HepG2 (cell line): ENCODE measurements at regions not wholly inside any gene's neighbourhood (a gene's known extent, or its start where the extent isn't known, plus 50 kb on each side); places are given as distances from the start of the nearest gene placed in this dataset.

Source experiments
- DNMT1 ChIP-seq: sonication (generic); formaldehyde crosslinking; IDR thresholded peaks from 2 replicates; pipeline ENCODE4 v1.5.1; 2020; ENCODE audit warnings: mild to moderate bottlenecking, missing genetic modification reagents
- HNRNPLL ChIP-seq: fragments of 200-400 bp; formaldehyde crosslinking; IDR thresholded peaks from 2 replicates; pipeline ENCODE4 v1.6.1; 2017; ENCODE audit warnings: mild to moderate bottlenecking, low read depth, low read length; ENCODE audit not compliant: poor library complexity, severe bottlenecking
- MYC ChIP-seq: sonication (generic); formaldehyde crosslinking; IDR thresholded peaks from 2 replicates; pipeline ENCODE4 v1.9.0; 2021; ENCODE audit warnings: missing genetic modification reagents, borderline replicate concordance
- POLR2AphosphoS5 ChIP-seq: IDR thresholded peaks from 2 replicates; pipeline ENCODE4 v1.6.1; 2012; ENCODE audit warnings: low read depth, low read length
- RAD21 ChIP-seq: fragments of 450-650 bp; formaldehyde crosslinking; IDR thresholded peaks from 2 replicates; pipeline ENCODE4 v1.5.0; 2020; ENCODE audit warnings: mild to moderate bottlenecking
- REXO4 ChIP-seq: sonication (generic); formaldehyde crosslinking; IDR thresholded peaks from 2 replicates; pipeline ENCODE4 v1.8.0; 2022; ENCODE audit warnings: missing genetic modification reagents, mild to moderate bottlenecking, borderline replicate concordance
- SNRNP70 ChIP-seq: fragments of 200-400 bp; formaldehyde crosslinking; IDR thresholded peaks from 2 replicates; pipeline ENCODE4 v1.6.1; 2017; ENCODE audit warnings: mild to moderate bottlenecking, low read depth, low read length, moderate library complexity
- SOX5 ChIP-seq: IDR thresholded peaks from 2 replicates; pipeline ENCODE4 v1.6.1; 2016; ENCODE audit warnings: borderline replicate concordance
- SOX6 ChIP-seq, 2 experiments: fragments of 450-650 bp in 1 of 2; sonication (generic) in 1 of 2; formaldehyde crosslinking in 1 of 2; IDR thresholded peaks; 2 replicates each; pipeline versions ENCODE4 v1.4.0 to v1.6.1; 2017 to 2020; ENCODE audit warnings: antibody characterized with exemption in 1 of 2, mild to moderate bottlenecking in 1 of 2, missing genetic modification reagents in 1 of 2
- THAP11 ChIP-seq: IDR thresholded peaks from 2 replicates; pipeline ENCODE4 v1.6.1; 2016; ENCODE audit warnings: missing biosample characterization, missing genetic modification reagents
- WIZ ChIP-seq: sonication (generic); formaldehyde crosslinking; IDR thresholded peaks from 2 replicates; pipeline ENCODE4 v1.5.1; 2020; ENCODE audit warnings: mild to moderate bottlenecking, missing genetic modification reagents
- ZEB1 ChIP-seq: IDR thresholded peaks from 2 replicates; pipeline ENCODE4 v1.6.1; 2012; ENCODE audit warnings: mild to moderate bottlenecking, low read depth, inconsistent platforms; ENCODE audit not compliant: insufficient replicate concordance
- ZMYM3 ChIP-seq: sonication (generic); formaldehyde crosslinking; IDR thresholded peaks from 2 replicates; pipeline ENCODE4 v1.5.1; 2020; ENCODE audit warnings: mild to moderate bottlenecking, missing genetic modification reagents
- ZNF431 ChIP-seq: sonication (generic); formaldehyde crosslinking; IDR thresholded peaks from 2 replicates; pipeline ENCODE4 v1.9.0; 2022; ENCODE audit warnings: missing genetic modification reagents, low read depth, mild to moderate bottlenecking, borderline replicate concordance
- ZNF773 ChIP-seq: sonication (generic); formaldehyde crosslinking; IDR thresholded peaks from 2 replicates; pipeline ENCODE4 v1.4.0; 2020; ENCODE audit warnings: missing genetic modification reagents, borderline replicate concordance
- ZNF816 ChIP-seq: sonication (generic); formaldehyde crosslinking; IDR thresholded peaks from 2 replicates; pipeline ENCODE4 v1.8.0; 2022; ENCODE audit warnings: missing genetic modification reagents, mild to moderate bottlenecking, borderline replicate concordance
- ZSCAN20 ChIP-seq: sonication (generic); formaldehyde crosslinking; IDR thresholded peaks from 2 replicates; pipeline ENCODE4 v1.4.0; 2020; ENCODE audit warnings: missing genetic modification reagents, mild to moderate bottlenecking, borderline replicate concordance
- TF ChIP-seq, protein P1 (sequence below): sonication (generic); formaldehyde crosslinking; IDR thresholded peaks from 2 replicates; pipeline ENCODE4 v1.4.0; 2020; ENCODE audit warnings: missing genetic modification reagents, borderline replicate concordance
- TF ChIP-seq, protein P2 (sequence below): sonication (generic); formaldehyde crosslinking; IDR thresholded peaks from 2 replicates; pipeline ENCODE4 v1.8.1; 2022; ENCODE audit warnings: mild to moderate bottlenecking, missing genetic modification reagents
- TF ChIP-seq, protein P3 (sequence below): sonication (generic); formaldehyde crosslinking; IDR thresholded peaks from 2 replicates; pipeline ENCODE4 v1.5.0; 2020; ENCODE audit warnings: mild to moderate bottlenecking, missing genetic modification reagents, borderline replicate concordance

DNA sequence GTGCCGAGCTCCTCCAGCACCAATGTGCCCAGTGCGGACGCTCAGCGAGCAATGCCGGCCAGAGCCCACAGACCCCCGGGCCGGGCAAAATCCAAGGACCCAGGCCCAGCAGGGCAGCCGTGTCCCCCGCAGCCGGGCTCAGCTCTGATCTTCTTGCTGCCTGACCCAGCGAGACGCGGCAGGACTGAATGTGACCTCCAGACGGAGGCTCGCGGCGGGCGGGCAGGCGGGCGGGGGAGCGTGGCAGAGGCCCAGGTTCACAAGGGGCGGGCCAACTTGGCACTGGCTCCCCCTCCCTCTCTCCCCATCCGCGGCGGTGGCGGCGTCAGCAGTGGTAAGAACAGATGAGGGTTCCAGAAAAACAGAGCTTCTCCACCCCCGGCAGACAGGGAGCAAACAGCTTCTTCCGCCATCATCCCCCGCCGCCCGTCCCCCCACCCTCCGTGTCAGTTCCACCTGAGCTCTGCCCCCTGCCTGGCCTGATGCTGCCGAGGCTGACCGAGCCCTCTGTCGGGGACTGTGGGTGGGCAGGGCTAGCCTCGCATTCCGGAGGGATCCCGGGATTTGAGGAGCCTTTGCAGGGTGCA, 94.3 kb downstream of the RFLNA start (continued):
- TF ChIP-seq, protein P1, sequence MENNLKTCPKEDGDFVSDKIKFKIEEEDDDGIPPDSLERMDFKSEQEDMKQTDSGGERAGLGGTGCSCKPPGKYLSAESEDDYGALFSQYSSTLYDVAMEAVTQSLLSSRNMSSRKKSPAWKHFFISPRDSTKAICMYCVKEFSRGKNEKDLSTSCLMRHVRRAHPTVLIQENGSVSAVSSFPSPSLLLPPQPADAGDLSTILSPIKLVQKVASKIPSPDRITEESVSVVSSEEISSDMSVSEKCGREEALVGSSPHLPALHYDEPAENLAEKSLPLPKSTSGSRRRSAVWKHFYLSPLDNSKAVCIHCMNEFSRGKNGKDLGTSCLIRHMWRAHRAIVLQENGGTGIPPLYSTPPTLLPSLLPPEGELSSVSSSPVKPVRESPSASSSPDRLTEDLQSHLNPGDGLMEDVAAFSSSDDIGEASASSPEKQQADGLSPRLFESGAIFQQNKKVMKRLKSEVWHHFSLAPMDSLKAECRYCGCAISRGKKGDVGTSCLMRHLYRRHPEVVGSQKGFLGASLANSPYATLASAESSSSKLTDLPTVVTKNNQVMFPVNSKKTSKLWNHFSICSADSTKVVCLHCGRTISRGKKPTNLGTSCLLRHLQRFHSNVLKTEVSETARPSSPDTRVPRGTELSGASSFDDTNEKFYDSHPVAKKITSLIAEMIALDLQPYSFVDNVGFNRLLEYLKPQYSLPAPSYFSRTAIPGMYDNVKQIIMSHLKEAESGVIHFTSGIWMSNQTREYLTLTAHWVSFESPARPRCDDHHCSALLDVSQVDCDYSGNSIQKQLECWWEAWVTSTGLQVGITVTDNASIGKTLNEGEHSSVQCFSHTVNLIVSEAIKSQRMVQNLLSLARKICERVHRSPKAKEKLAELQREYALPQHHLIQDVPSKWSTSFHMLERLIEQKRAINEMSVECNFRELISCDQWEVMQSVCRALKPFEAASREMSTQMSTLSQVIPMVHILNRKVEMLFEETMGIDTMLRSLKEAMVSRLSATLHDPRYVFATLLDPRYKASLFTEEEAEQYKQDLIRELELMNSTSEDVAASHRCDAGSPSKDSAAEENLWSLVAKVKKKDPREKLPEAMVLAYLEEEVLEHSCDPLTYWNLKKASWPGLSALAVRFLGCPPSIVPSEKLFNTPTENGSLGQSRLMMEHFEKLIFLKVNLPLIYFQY (CRISPR knock-in tag), result peak; percentile 79
- TF ChIP-seq DNMT1 (CRISPR knock-in tag), result 0 out of 2 replicates have a peak, but pooled peaks have one; percentile 36
- TF ChIP-seq, protein P2, sequence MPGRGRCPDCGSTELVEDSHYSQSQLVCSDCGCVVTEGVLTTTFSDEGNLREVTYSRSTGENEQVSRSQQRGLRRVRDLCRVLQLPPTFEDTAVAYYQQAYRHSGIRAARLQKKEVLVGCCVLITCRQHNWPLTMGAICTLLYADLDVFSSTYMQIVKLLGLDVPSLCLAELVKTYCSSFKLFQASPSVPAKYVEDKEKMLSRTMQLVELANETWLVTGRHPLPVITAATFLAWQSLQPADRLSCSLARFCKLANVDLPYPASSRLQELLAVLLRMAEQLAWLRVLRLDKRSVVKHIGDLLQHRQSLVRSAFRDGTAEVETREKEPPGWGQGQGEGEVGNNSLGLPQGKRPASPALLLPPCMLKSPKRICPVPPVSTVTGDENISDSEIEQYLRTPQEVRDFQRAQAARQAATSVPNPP (CRISPR knock-in tag), result no peak
- TF ChIP-seq, protein P3, sequence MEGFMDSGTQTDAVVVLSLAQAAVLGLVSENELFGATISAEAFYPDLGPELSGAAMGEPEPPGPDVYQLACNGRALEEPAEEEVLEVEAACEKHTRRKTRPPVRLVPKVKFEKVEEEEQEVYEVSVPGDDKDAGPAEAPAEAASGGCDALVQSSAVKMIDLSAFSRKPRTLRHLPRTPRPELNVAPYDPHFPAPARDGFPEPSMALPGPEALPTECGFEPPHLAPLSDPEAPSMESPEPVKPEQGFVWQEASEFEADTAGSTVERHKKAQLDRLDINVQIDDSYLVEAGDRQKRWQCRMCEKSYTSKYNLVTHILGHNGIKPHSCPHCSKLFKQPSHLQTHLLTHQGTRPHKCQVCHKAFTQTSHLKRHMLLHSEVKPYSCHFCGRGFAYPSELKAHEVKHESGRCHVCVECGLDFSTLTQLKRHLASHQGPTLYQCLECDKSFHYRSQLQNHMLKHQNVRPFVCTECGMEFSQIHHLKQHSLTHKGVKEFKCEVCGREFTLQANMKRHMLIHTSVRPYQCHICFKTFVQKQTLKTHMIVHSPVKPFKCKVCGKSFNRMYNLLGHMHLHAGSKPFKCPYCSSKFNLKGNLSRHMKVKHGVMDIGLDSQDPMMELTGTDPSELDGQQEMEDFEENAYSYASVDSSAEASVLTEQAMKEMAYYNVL (CRISPR knock-in tag), result peak; percentile 72
- no peak for TF ChIP-seq ZNF816 (CRISPR knock-in tag)
- TF ChIP-seq THAP11, result no peak
- no peak for TF ChIP-seq ZNF773
- TF ChIP-seq MYC (CRISPR knock-in tag), result peak; percentile 78; the same call in 1 of the 2 replicates
- no peak for TF ChIP-seq ZNF431 (CRISPR knock-in tag)
- TF ChIP-seq SNRNP70, result no peak
- TF ChIP-seq ZEB1, result no peak
- 0 out of 2 replicates have a peak, but pooled peaks have one; percentile 41 for TF ChIP-seq ZSCAN20
- TF ChIP-seq HNRNPLL, result peak; percentile 23
- TF ChIP-seq SOX5, result 0 out of 2 replicates have a peak, but pooled peaks have one; percentile 6
- TF ChIP-seq WIZ (CRISPR knock-in tag), result no peak
- peak; percentile 16 for TF ChIP-seq POLR2AphosphoS5
- peak; percentile 77; the same call in 1 of the 2 replicates for TF ChIP-seq ZMYM3
- no peak for TF ChIP-seq SOX6 (IDR thresholded peaks at IDR 0.05)
- TF ChIP-seq SOX6 (CRISPR knock-in tag; IDR thresholded peaks at IDR 0.05), result peak; percentile 58
- TF ChIP-seq RAD21, result peak; percentile 26; the same call in 1 of the 2 replicates
- TF ChIP-seq REXO4 (CRISPR knock-in tag), result no peak
